H9 (cell line): ENCODE measurements at regions not wholly inside any gene's neighbourhood (a gene's known extent, or its start where the extent isn't known, plus 50 kb on each side); places are given as distances from the start of the nearest gene placed in this dataset.

ENCODE experiments used
- DNase-seq: peaks from one replicate; pipeline ENCODE4 v3.0.0-alpha.2; 2017
- H2AFZ ChIP-seq: one replicate; pipeline ENCODE4 v1.6.1; 2013; ENCODE audit warnings: mild to moderate bottlenecking, low read length, control low read depth, moderate library complexity
- H2AK5ac ChIP-seq: 2 replicates; pipeline ENCODE4 v1.6.1; 2013; ENCODE audit warnings: low read length, control low read depth, mixed read lengths; ENCODE audit not compliant: insufficient read length
- H2BK120ac ChIP-seq: one replicate; pipeline ENCODE4 v1.6.1; 2013; ENCODE audit warnings: low read depth, mild to moderate bottlenecking, low read length, control low read depth, inconsistent platforms; ENCODE audit not compliant: poor library complexity, severe bottlenecking
- H2BK12ac ChIP-seq: 2 replicates; pipeline ENCODE4 v1.6.1; 2013; ENCODE audit warnings: low read length, control low read depth, mixed read lengths, low read depth; ENCODE audit not compliant: insufficient read length
- H2BK15ac ChIP-seq: 2 replicates; pipeline ENCODE4 v1.6.1; 2013; ENCODE audit warnings: low read depth, low read length, control low read depth
- H2BK20ac ChIP-seq: one replicate; pipeline ENCODE4 v1.6.1; 2013; ENCODE audit warnings: low read depth, mild to moderate bottlenecking, low read length, control low read depth, inconsistent platforms; ENCODE audit not compliant: poor library complexity, severe bottlenecking
- H2BK5ac ChIP-seq: 2 replicates; pipeline ENCODE4 v1.6.1; 2013; ENCODE audit warnings: low read length, control low read depth, mixed read lengths; ENCODE audit not compliant: insufficient read length
- H3K14ac ChIP-seq: 2 replicates; pipeline ENCODE4 v1.6.1; 2013; ENCODE audit warnings: low read length, control low read depth; ENCODE audit not compliant: insufficient read depth
- H3K18ac ChIP-seq: 2 replicates; pipeline ENCODE4 v1.6.1; 2013; ENCODE audit warnings: low read depth, mild to moderate bottlenecking, mixed read lengths, low read length, control low read depth; ENCODE audit not compliant: insufficient read length
- H3K23ac ChIP-seq: 2 replicates; pipeline ENCODE4 v1.6.1; 2013; ENCODE audit warnings: low read length, control low read depth, mixed read lengths, low read depth; ENCODE audit not compliant: insufficient read length
- H3K23me2 ChIP-seq: 2 replicates; pipeline ENCODE4 v1.6.1; 2013; ENCODE audit warnings: low read depth, mild to moderate bottlenecking, mixed read lengths, low read length, control low read depth; ENCODE audit not compliant: insufficient read length, poor library complexity, severe bottlenecking
- H3K27ac ChIP-seq: 2 replicates; pipeline ENCODE4 v1.5.1; 2013; ENCODE audit warnings: low read length, control low read depth, mixed read lengths, low read depth; ENCODE audit not compliant: insufficient read length
- H3K27me3 ChIP-seq: 2 replicates; pipeline ENCODE4 v1.6.1; 2013; ENCODE audit warnings: low read length, control low read depth, inconsistent platforms; ENCODE audit not compliant: insufficient read depth
- H3K4ac ChIP-seq: 2 replicates; pipeline ENCODE4 v1.6.1; 2013; ENCODE audit warnings: low read depth, mild to moderate bottlenecking, control low read depth, inconsistent platforms, low read length, moderate library complexity
- H3K4me1 ChIP-seq: 2 replicates; pipeline ENCODE4 v1.6.1; 2013; ENCODE audit warnings: low read length, control low read depth, inconsistent platforms; ENCODE audit not compliant: insufficient read depth
- H3K4me2 ChIP-seq: 2 replicates; pipeline ENCODE4 v1.6.1; 2013; ENCODE audit warnings: low read length, control low read depth, mixed read lengths; ENCODE audit not compliant: insufficient read length, insufficient read depth
- H3K56ac ChIP-seq: 2 replicates; pipeline ENCODE4 v1.6.1; 2013; ENCODE audit warnings: low read depth, mild to moderate bottlenecking, mixed read lengths, low read length, control low read depth; ENCODE audit not compliant: insufficient read length
- H3K79me1 ChIP-seq: 2 replicates; pipeline ENCODE4 v1.6.1; 2013; ENCODE audit warnings: low read depth, mild to moderate bottlenecking, moderate library complexity, low read length, control low read depth, inconsistent platforms; ENCODE audit not compliant: insufficient read depth, poor library complexity, severe bottlenecking
- H3K79me2 ChIP-seq: 2 replicates; pipeline ENCODE4 v1.6.1; 2013; ENCODE audit warnings: low read length, control low read depth, inconsistent platforms; ENCODE audit not compliant: insufficient read depth
- H3K9ac ChIP-seq: 2 replicates; pipeline ENCODE4 v1.6.1; 2013; ENCODE audit warnings: low read length, control low read depth, mixed read lengths; ENCODE audit not compliant: insufficient read length; ENCODE audit errors: extremely low read depth
- H3K9me3 ChIP-seq: one replicate; pipeline ENCODE4 v1.6.1; 2013; ENCODE audit warnings: low read depth, low read length, inconsistent platforms; ENCODE audit not compliant: control insufficient read depth
- H3T11ph ChIP-seq: one replicate; pipeline ENCODE4 v1.6.1; 2013; ENCODE audit warnings: mild to moderate bottlenecking, low read length, control low read depth, inconsistent platforms
- H4K20me1 ChIP-seq: one replicate; pipeline ENCODE4 v1.6.1; 2013; ENCODE audit not compliant: control insufficient read depth, insufficient read length, insufficient read depth
- H4K5ac ChIP-seq: 2 replicates; pipeline ENCODE4 v1.6.1; 2013; ENCODE audit warnings: low read depth, mild to moderate bottlenecking, mixed read lengths, low read length, control low read depth; ENCODE audit not compliant: insufficient read length
- H4K8ac ChIP-seq: replicated peaks from 2 replicates; pipeline ENCODE4 v1.6.1; 2013; ENCODE audit warnings: low read length, control low read depth, mixed read lengths, low read depth; ENCODE audit not compliant: insufficient read length
- H4K91ac ChIP-seq: 2 replicates; pipeline ENCODE4 v1.6.1; 2013; ENCODE audit warnings: low read depth, mild to moderate bottlenecking, moderate library complexity, mixed read lengths, low read length, control low read depth; ENCODE audit not compliant: insufficient read length
- H3K27ac Mint-ChIP-seq, 3 experiments: 2 replicates in 2 of 3; 3 replicates in 1 of 3; pipeline ENCODE4 v1.8.0; 2020 to 2021; ENCODE audit warnings: mixed read lengths in 3 of 3, mild to moderate bottlenecking in 1 of 3, moderate library complexity in 1 of 3
- H3K27me3 Mint-ChIP-seq: 2 replicates; pipeline ENCODE4 v1.8.0; 2021; ENCODE audit warnings: low read depth, mild to moderate bottlenecking, moderate library complexity, mixed read lengths
- H3K36me3 Mint-ChIP-seq, 3 experiments: 2 replicates in 2 of 3; 3 replicates in 1 of 3; pipeline ENCODE4 v1.8.0; 2020 to 2021; ENCODE audit warnings: low read depth in 3 of 3, mixed read lengths in 3 of 3; ENCODE audit not compliant: insufficient read depth in 1 of 3
- H3K4me1 Mint-ChIP-seq, 2 experiments: 2 replicates each; pipeline ENCODE4 v1.8.0; 2020; ENCODE audit warnings: mixed read lengths in 2 of 2
- H3K4me3 Mint-ChIP-seq, 2 experiments: 2 replicates in 1 of 2; 3 replicates in 1 of 2; pipeline ENCODE4 v1.8.0; 2020 to 2021; ENCODE audit warnings: mild to moderate bottlenecking in 2 of 2, mixed read lengths in 2 of 2, moderate library complexity in 1 of 2
- H3K9me3 Mint-ChIP-seq, 2 experiments: 2 replicates in 1 of 2; 3 replicates in 1 of 2; pipeline ENCODE4 v1.8.0; 2020; ENCODE audit warnings: mild to moderate bottlenecking in 2 of 2, mixed read lengths in 2 of 2, moderate library complexity in 1 of 2
- WGBS: extraction: QIAGEN DNeasy Blood & Tissue Kit; methylation state at CpG from one replicate; pipeline ENCODE4 v1.1.7; 2013; ENCODE audit warnings: missing lambda C conversion rate, low lambda C conversion rate, mixed read lengths; ENCODE audit not compliant: insufficient read length; ENCODE audit errors: extremely low coverage; 5-methylcytosine and 5-hydroxymethylcytosine counted together
- TF ChIP-seq, protein P1 (sequence below): fragments of 200-600 bp; sonication (generic); conservative IDR thresholded peaks from 3 replicates; pipeline ENCODE4 v1.8.0; 2021; ENCODE audit warnings: antibody characterized with exemption, mild to moderate bottlenecking

DNA sequence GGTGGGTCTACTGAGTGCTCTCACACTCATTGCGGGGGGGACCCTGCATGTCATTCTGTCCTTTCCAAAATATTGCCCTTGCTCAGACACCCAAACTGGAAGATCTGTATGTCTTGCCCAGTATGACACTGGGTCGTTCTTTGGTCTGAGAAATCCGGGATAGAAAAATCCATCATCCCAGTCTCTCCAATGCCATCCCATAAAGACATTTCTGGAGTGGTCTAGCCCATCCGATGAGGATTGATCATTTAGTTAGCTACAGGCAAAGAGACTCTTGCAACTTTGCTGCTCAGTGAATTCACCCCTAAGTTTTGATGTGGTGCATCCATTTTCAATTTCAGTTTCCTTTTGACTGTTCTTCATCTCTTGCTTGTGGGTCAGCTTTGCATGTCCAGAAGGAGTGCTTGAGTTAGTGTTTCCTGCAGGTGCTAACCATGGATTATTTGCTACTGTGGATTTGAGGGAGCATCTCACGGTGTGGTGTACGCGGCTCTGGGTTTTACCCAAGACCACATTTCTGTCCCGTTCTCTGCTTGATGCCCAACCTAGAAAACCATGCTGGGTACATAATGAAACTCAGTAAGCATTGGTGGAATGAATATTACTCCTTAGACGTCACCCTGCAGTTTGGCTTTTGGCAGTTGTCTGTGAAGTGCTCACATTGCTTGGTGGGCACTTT is 247.0 kb upstream of the MKI67 start:
- H2BK12ac ChIP-seq: no peak overlapping the region
- no CpG with 5 or more reads among the region's 9 CpGs for WGBS
- H3K4me1 Mint-ChIP-seq: no peaks in the 10 kb centered on the region

More for the DNA sequence above, 247.0 kb upstream of the MKI67 start:
- Histone ChIP-seq H3K79me1 (no peaks in the 10 kb centered on the region), H3K79me2 (no peaks in the 10 kb centered on the region), H3K23ac (no peak overlapping the region), H4K91ac (no peak overlapping the region), H3K18ac (no peak overlapping the region), H3K4me1 (no peaks in the 10 kb centered on the region), H4K8ac (no peak overlapping the region), H2BK120ac (no peak overlapping the region), H3K23me2 (no peaks in the 10 kb centered on the region), H3T11ph (no peak overlapping the region), H2BK15ac (no peak overlapping the region), H2BK5ac (no peak overlapping the region), H2AFZ (no peak overlapping the region), H3K4ac (no peak overlapping the region), H4K20me1 (no peaks in the 10 kb centered on the region), H4K5ac (no peak overlapping the region), H3K27me3 (no peaks in the 10 kb centered on the region), H3K27ac (no peak overlapping the region), H3K56ac (no peak overlapping the region), H3K9me3 (no peaks in the 10 kb centered on the region), H2AK5ac (no peak overlapping the region), H2BK20ac (no peak overlapping the region), H3K4me2 (no peak overlapping the region), H3K14ac (no peak overlapping the region), H3K9ac (no peak overlapping the region)
- no peak for DNase-seq
- H3K27me3 Mint-ChIP-seq: peaks cover 1% of the 10 kb centered on the region
- no peaks in the 10 kb centered on the region; a peak in 1 of 7 replicates for H3K36me3 Mint-ChIP-seq
- H3K9me3 Mint-ChIP-seq: no peaks in the 10 kb centered on the region; a peak in 1 of 5 replicates
- TF ChIP-seq, protein P1, sequence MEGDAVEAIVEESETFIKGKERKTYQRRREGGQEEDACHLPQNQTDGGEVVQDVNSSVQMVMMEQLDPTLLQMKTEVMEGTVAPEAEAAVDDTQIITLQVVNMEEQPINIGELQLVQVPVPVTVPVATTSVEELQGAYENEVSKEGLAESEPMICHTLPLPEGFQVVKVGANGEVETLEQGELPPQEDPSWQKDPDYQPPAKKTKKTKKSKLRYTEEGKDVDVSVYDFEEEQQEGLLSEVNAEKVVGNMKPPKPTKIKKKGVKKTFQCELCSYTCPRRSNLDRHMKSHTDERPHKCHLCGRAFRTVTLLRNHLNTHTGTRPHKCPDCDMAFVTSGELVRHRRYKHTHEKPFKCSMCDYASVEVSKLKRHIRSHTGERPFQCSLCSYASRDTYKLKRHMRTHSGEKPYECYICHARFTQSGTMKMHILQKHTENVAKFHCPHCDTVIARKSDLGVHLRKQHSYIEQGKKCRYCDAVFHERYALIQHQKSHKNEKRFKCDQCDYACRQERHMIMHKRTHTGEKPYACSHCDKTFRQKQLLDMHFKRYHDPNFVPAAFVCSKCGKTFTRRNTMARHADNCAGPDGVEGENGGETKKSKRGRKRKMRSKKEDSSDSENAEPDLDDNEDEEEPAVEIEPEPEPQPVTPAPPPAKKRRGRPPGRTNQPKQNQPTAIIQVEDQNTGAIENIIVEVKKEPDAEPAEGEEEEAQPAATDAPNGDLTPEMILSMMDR: no peak
- 0 out of 7 replicates have a peak overlapping the region, but pooled peaks of 1 of the 3 experiments have one; percentile 16 for H3K27ac Mint-ChIP-seq
- H3K4me3 Mint-ChIP-seq: no peak overlapping the region
